DND-41 (cell line): ENCODE measurements at regions not wholly inside any gene's neighbourhood (a gene's known extent, or its start where the extent isn't known, plus 50 kb on each side); places are given as distances from the start of the nearest gene placed in this dataset.

ENCODE experiments used
- EZH2 ChIP-seq: IDR thresholded peaks from 3 replicates; pipeline ENCODE4 v1.6.1; 2012; ENCODE audit warnings: borderline replicate concordance, low read depth, mild to moderate bottlenecking, moderate library complexity, low read length, inconsistent platforms; ENCODE audit not compliant: severe bottlenecking
- TF ChIP-seq, protein P1 (sequence below): IDR thresholded peaks from 2 replicates; pipeline ENCODE4 v1.5.1; 2012; ENCODE audit warnings: borderline replicate concordance, low read length, moderate library complexity, mild to moderate bottlenecking; ENCODE audit not compliant: poor library complexity, severe bottlenecking; ENCODE audit errors: extremely low read depth

DNA sequence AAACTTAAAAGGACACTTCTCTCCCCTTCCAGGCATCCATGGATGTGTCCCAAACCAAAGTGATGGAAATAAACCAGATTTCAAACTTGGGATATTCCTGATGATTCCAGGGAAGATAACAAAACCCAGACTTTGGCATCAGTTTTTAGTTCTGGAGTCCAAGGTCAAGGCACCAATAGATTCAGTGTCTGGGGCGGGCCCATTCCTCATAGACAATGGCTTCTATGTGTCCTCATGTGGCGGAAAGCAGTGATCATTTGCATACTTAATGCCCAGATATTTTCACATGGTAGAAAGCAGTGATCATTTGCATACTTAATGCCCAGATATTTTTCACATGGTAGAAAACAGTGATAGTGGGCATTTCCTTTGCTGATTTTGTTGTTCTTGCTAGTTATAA, 151.4 kb upstream of the DAP start:
- TF ChIP-seq, protein P1, sequence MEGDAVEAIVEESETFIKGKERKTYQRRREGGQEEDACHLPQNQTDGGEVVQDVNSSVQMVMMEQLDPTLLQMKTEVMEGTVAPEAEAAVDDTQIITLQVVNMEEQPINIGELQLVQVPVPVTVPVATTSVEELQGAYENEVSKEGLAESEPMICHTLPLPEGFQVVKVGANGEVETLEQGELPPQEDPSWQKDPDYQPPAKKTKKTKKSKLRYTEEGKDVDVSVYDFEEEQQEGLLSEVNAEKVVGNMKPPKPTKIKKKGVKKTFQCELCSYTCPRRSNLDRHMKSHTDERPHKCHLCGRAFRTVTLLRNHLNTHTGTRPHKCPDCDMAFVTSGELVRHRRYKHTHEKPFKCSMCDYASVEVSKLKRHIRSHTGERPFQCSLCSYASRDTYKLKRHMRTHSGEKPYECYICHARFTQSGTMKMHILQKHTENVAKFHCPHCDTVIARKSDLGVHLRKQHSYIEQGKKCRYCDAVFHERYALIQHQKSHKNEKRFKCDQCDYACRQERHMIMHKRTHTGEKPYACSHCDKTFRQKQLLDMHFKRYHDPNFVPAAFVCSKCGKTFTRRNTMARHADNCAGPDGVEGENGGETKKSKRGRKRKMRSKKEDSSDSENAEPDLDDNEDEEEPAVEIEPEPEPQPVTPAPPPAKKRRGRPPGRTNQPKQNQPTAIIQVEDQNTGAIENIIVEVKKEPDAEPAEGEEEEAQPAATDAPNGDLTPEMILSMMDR, result no peak
- TF ChIP-seq EZH2, result no peak
